OCI-LY1 (cell line): ENCODE measurements at regions not wholly inside any gene's neighbourhood (a gene's known extent, or its start where the extent isn't known, plus 50 kb on each side); places are given as distances from the start of the nearest gene placed in this dataset.

Experiments used
- EZH2 ChIP-seq: fragments of 200-600 bp; sonication (generic), shearing (Covaris generic); IDR thresholded peaks from 2 replicates; pipeline ENCODE4 v1.8.0; 2017; ENCODE audit warnings: borderline replicate concordance, mixed run types, mild to moderate bottlenecking, antibody characterized with exemption, low read length, moderate library complexity, mixed read lengths
- TF ChIP-seq, protein P1 (sequence below): fragments of 200-600 bp; sonication (generic), shearing (Covaris generic); IDR thresholded peaks from 2 replicates; pipeline ENCODE4 v1.5.1; 2017; ENCODE audit warnings: mild to moderate bottlenecking, antibody characterized with exemption, low read length, moderate library complexity, mixed read lengths

DNA sequence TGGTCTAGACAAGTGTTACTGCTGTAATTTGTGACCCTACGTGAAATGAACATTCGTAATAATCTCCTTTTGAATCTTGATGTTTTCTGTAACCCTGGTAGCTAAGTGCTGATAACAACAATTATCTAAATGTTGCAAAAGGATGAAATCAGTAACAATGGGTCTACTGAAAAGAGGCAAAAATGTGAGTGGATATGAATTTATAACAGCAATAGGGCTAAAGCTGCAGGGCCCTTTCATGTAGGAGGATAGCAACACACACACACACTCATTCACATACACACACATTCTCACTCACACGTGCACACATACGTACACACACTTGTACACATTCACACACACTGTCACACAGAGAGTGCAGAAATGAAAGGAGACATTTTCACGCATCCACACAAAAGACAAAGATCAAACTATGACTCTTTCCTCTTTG, 200.8 kb upstream of the NEBL start:
- TF ChIP-seq, protein P1, sequence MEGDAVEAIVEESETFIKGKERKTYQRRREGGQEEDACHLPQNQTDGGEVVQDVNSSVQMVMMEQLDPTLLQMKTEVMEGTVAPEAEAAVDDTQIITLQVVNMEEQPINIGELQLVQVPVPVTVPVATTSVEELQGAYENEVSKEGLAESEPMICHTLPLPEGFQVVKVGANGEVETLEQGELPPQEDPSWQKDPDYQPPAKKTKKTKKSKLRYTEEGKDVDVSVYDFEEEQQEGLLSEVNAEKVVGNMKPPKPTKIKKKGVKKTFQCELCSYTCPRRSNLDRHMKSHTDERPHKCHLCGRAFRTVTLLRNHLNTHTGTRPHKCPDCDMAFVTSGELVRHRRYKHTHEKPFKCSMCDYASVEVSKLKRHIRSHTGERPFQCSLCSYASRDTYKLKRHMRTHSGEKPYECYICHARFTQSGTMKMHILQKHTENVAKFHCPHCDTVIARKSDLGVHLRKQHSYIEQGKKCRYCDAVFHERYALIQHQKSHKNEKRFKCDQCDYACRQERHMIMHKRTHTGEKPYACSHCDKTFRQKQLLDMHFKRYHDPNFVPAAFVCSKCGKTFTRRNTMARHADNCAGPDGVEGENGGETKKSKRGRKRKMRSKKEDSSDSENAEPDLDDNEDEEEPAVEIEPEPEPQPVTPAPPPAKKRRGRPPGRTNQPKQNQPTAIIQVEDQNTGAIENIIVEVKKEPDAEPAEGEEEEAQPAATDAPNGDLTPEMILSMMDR: no peak
- TF ChIP-seq EZH2: no peak
